Sigmoid colon (tissue), 6 donors: ENCODE measurements at regions not wholly inside any gene's neighbourhood (a gene's known extent, or its start where the extent isn't known, plus 50 kb on each side); places are given as distances from the start of the nearest gene placed in this dataset.

Experiments used
- DNase-seq: peaks from one replicate; pipeline ENCODE4 v3.0.0-alpha.2; 2019
- H3K27ac ChIP-seq, 4 donors: fragments of 200-600 bp; sonication (generic); one replicate each; pipeline ENCODE4 v1.5.1; 2016 to 2019; ENCODE audit warnings: mild to moderate bottlenecking in 1 of 4
- H3K27me3 ChIP-seq, 3 donors: fragments of 200-600 bp; sonication (generic); one replicate each; pipeline ENCODE4 v1.5.1; 2019; ENCODE audit warnings: mild to moderate bottlenecking in 1 of 3
- H3K36me3 ChIP-seq, 4 donors: fragments of 200-600 bp; sonication (generic); one replicate each; pipeline ENCODE4 v1.5.1; 2016 to 2019
- H3K4me1 ChIP-seq, 4 donors: fragments of 200-600 bp; sonication (generic); one replicate each; pipeline ENCODE4 v1.5.1; 2017 to 2019
- H3K4me3 ChIP-seq, 4 donors: fragments of 200-600 bp; sonication (generic); one replicate each; pipeline ENCODE4 v1.5.1; 2017 to 2019; ENCODE audit warnings: mild to moderate bottlenecking in 2 of 4, moderate library complexity in 1 of 4
- H3K9me3 ChIP-seq, 4 donors: fragments of 200-600 bp in 3 of 4; sonication (generic) in 3 of 4; one replicate each; pipeline versions ENCODE4 v1.5.1 to v1.6.1; 2013 to 2019
- EP300 ChIP-seq, 4 donors: sonication (generic); formaldehyde crosslinking; IDR thresholded peaks; one replicate each; pipeline ENCODE4 v1.6.1; 2017; ENCODE audit warnings: antibody characterized with exemption in 4 of 4
- POLR2A ChIP-seq, 2 donors: fragments of 450-650 bp; IDR thresholded peaks; one replicate each; pipeline ENCODE4 v1.6.1; 2016; ENCODE audit warnings: antibody characterized with exemption in 2 of 2, mild to moderate bottlenecking in 2 of 2, moderate library complexity in 2 of 2
- POLR2AphosphoS5 ChIP-seq, 4 donors: sonication (generic); formaldehyde crosslinking; IDR thresholded peaks; one replicate each; pipeline ENCODE4 v1.6.1; 2017; ENCODE audit warnings: antibody characterized with exemption in 4 of 4
- WGBS, 2 donors: extraction: QIAGEN DNeasy Blood & Tissue Kit; methylation state at CpG; one replicate each; pipeline ENCODE4 v1.1.7; 2013; 5-methylcytosine and 5-hydroxymethylcytosine counted together
- intact Hi-C: fragments of 100-400 bp; cut with DNase I; formaldehyde crosslinking; loops from one replicate; pipeline ENCODE4 v1.15.1; 2023
- TF ChIP-seq, protein P1 (sequence below), 4 experiments: fragments of 450-650 bp in 3 of 4; fragments of 200-600 bp in 1 of 4; IDR thresholded peaks; one replicate each; pipeline ENCODE4 v1.5.1; 2016 to 2019; ENCODE audit warnings: antibody characterized with exemption in 4 of 4, mild to moderate bottlenecking in 3 of 4, moderate library complexity in 2 of 4
- donor health status: healthy with polysubstance abuse.
- donor health status: healthy.

DNA sequence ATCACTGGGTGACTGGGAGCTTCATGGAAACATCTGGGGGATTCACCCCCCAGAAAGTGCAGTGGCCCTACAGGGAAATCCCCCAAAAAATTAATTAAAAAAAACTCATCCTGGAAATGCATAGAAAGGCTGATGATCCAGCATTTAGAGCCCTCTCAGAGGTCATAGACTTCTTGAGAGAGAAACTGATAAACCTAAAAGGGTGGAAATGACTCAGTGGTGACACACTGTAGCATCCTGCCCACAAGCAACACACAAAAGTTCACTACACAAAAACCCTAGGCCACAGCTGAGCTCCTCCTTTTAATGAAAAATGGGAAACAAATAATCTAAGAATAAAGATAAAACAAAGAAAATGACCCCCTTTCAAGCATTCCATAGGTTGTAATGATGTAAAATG is 911.5 kb downstream of the GLUD2 start:
- H3K27ac ChIP-seq: no peak overlapping the region
- H3K4me3 ChIP-seq: no peak overlapping the region
- intact Hi-C loops: no loop called here
- H3K4me1 ChIP-seq: no peaks in the 10 kb centered on the region
- H3K36me3 ChIP-seq: no peaks in the 10 kb centered on the region
- TF ChIP-seq EP300 (IDR thresholded peaks at IDR 0.05) (no peak), POLR2AphosphoS5 (IDR thresholded peaks at IDR 0.05) (no peak), POLR2A (IDR thresholded peaks at IDR 0.05) (no peak)
- TF ChIP-seq, protein P1, sequence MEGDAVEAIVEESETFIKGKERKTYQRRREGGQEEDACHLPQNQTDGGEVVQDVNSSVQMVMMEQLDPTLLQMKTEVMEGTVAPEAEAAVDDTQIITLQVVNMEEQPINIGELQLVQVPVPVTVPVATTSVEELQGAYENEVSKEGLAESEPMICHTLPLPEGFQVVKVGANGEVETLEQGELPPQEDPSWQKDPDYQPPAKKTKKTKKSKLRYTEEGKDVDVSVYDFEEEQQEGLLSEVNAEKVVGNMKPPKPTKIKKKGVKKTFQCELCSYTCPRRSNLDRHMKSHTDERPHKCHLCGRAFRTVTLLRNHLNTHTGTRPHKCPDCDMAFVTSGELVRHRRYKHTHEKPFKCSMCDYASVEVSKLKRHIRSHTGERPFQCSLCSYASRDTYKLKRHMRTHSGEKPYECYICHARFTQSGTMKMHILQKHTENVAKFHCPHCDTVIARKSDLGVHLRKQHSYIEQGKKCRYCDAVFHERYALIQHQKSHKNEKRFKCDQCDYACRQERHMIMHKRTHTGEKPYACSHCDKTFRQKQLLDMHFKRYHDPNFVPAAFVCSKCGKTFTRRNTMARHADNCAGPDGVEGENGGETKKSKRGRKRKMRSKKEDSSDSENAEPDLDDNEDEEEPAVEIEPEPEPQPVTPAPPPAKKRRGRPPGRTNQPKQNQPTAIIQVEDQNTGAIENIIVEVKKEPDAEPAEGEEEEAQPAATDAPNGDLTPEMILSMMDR (IDR thresholded peaks at IDR 0.05): no peak
- no peaks in the 10 kb centered on the region for H3K27me3 ChIP-seq
- no peak for DNase-seq
- H3K9me3 ChIP-seq: no peaks in the 10 kb centered on the region

DNA sequence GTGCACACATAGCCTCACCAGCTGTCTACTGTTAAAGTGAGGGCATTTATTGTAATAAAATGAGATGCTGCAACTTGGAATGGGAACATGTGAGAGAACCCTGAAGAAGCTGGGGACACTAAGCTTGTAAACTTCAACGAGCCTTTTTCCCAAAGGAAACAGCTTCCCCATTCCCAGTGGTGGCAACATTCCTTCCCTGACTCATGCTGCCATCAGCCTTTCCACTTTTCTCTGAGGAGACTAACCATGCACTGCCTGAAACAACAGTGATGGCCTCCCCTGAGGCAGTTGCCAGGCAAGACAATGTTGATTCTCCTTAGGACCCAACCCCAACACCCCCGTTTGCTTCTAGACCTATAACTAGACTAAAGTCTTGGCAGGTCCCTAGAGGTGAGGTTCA is 928.3 kb downstream of the GLUD2 start:
- no peak overlapping the region for H3K4me3 ChIP-seq
- intact Hi-C loops: no loop called here
- no peak for DNase-seq
- no peaks in the 10 kb centered on the region for H3K9me3 ChIP-seq
- no peaks in the 10 kb centered on the region for H3K27me3 ChIP-seq
- no peak overlapping the region for H3K27ac ChIP-seq
- WGBS, 2 donors: 82 to 88% methylated on average over 2 of the region's 2 CpGs
- no peaks in the 10 kb centered on the region for H3K4me1 ChIP-seq
- H3K36me3 ChIP-seq: no peaks in the 10 kb centered on the region
- TF ChIP-seq, protein P1 (IDR thresholded peaks at IDR 0.05): no peak
- TF ChIP-seq POLR2A (IDR thresholded peaks at IDR 0.05) (no peak), EP300 (IDR thresholded peaks at IDR 0.05) (no peak), POLR2AphosphoS5 (IDR thresholded peaks at IDR 0.05) (no peak)

DNA sequence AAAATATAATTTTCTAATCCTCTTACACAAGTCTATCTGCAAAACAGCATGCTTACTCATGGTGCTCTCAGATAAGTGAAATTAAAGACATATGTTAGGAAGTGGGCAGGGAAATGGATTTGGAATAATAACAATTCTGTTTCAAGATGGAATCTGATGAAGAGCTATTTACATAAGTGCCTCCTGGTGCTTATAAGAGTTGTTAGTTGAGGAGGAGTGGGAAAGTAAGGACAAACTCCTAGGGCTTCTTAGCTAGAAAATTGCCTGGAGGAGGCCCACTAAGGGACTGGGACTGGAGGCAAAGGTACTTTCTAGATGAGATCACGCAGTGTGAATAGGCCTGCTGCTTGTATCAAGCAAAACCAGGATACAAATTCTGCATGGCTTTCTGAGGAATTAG is 939.8 kb downstream of the GLUD2 start:
- Histone ChIP-seq H3K4me3 (no peak overlapping the region), H3K27ac (no peak overlapping the region), H3K27me3 (no peaks in the 10 kb centered on the region), H3K4me1 (no peaks in the 10 kb centered on the region), H3K36me3 (no peaks in the 10 kb centered on the region), H3K9me3 (no peaks in the 10 kb centered on the region)
- 90 to 91% methylated on average over 1 of the region's 1 CpG for WGBS, 2 donors
- TF ChIP-seq EP300 (IDR thresholded peaks at IDR 0.05): no peak
- TF ChIP-seq, protein P1 (IDR thresholded peaks at IDR 0.05): no peak
- no peak for TF ChIP-seq POLR2AphosphoS5 (IDR thresholded peaks at IDR 0.05)
- TF ChIP-seq POLR2A (IDR thresholded peaks at IDR 0.05): no peak
- DNase-seq: no peak
- intact Hi-C loops: no loop called here

DNA sequence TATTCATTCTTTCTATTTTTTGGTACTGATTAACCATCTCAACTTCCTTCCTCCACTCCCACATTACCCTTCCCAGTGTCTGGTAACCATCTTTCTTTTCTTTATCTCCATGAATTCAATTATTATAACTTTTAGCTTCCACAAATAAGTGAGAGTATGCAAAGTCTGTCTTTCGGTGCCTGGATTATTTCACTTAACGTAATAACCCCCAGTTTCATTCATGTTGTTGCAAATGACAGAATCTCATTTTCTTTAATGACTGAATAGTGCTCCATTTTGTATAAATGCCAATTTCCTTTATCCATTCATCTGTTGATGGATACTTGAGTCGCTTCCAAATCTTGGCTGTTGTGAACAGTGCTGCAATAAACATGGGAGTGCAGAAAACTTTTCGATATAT is 940.4 kb downstream of the GLUD2 start:
- Histone ChIP-seq H3K36me3 (no peaks in the 10 kb centered on the region), H3K27me3 (no peaks in the 10 kb centered on the region), H3K27ac (no peak overlapping the region), H3K4me1 (no peaks in the 10 kb centered on the region), H3K4me3 (no peak overlapping the region), H3K9me3 (no peaks in the 10 kb centered on the region)
- intact Hi-C loops: no loop called here
- WGBS, 2 donors: 91 to 92% methylated on average over 4 of the region's 4 CpGs
- TF ChIP-seq, protein P1 (IDR thresholded peaks at IDR 0.05): no peak
- no peak for TF ChIP-seq POLR2A (IDR thresholded peaks at IDR 0.05)
- no peak for TF ChIP-seq EP300 (IDR thresholded peaks at IDR 0.05)
- DNase-seq: no peak

DNA sequence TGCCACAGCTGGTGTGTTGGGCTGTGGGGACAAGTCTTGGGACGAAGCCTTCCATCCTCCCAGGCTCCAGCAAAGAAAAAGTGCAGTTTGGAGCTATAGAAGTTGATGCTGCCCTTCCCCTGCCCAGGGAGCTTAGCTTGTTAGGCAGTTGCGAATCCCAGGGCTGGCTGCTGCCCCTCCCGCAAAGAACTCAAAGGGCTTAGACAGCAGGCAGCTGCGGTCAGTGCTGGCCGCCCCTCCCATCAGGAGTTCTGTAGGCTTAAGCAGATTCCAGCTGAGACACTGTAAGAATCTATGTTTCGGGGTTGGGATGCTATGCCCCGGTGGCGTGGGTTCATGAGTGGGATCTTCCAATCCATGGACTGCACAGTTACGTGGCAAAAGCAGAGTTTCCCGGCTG is 956.7 kb downstream of the GLUD2 start:
- no peaks in the 10 kb centered on the region for H3K36me3 ChIP-seq
- H3K9me3 ChIP-seq: no peaks in the 10 kb centered on the region
- no peak for DNase-seq
- H3K27ac ChIP-seq: no peak overlapping the region
- no peaks in the 10 kb centered on the region for H3K27me3 ChIP-seq
- intact Hi-C loops: no loop called here
- TF ChIP-seq POLR2A (IDR thresholded peaks at IDR 0.05) (no peak), EP300 (IDR thresholded peaks at IDR 0.05) (no peak), POLR2AphosphoS5 (IDR thresholded peaks at IDR 0.05) (no peak)
- TF ChIP-seq, protein P1 (IDR thresholded peaks at IDR 0.05): no peak
- no peaks in the 10 kb centered on the region for H3K4me1 ChIP-seq
- H3K4me3 ChIP-seq: no peak overlapping the region
- WGBS, 2 donors: 89 to 95% methylated on average over 10 of the region's 10 CpGs
